ENCODE measurements at regions not wholly inside any gene's neighbourhood (a gene's known extent, or its start where the extent isn't known, plus 50 kb on each side); places are given as distances from the start of the nearest gene placed in this dataset.

- TF ChIP-seq HDAC2 (IDR thresholded peaks at IDR 0.05; ENCODE audit: borderline replicate concordance in 1 of 2, low read depth in 2 of 2, low read length in 2 of 2) (no peak), MAX (IDR thresholded peaks at IDR 0.05) (no peak), RBBP5 (IDR thresholded peaks at IDR 0.05; ENCODE audit: borderline replicate concordance, low read depth, low read length) (no peak), BACH1 (IDR thresholded peaks at IDR 0.05; ENCODE audit: low read length) (no peak)
These were observed 361.7 kb downstream of the TMEM182 start (continued) for GRCh38 chr2:103123516-103123915.
